ENCODE measurements at regions not wholly inside any gene's neighbourhood (a gene's known extent, or its start where the extent isn't known, plus 50 kb on each side); places are given as distances from the start of the nearest gene placed in this dataset.

GRCh38 chr16:86041215-86041614 lies 142.3 kb downstream of the IRF8 start:
- no peak overlapping the region for H3K4me3 ChIP-seq (ENCODE audit: low read depth, low read length)
- DNase-seq (ENCODE audit: low read depth) = no peak
- no peak for TF ChIP-seq CTCF (IDR thresholded peaks at IDR 0.05; ENCODE audit: control insufficient read depth, extremely low read depth, insufficient read depth)

- H3K4me3 ChIP-seq (ENCODE audit: low read depth, low read length) = no peak overlapping the region
- no peak for TF ChIP-seq CTCF (IDR thresholded peaks at IDR 0.05; ENCODE audit: control insufficient read depth, extremely low read depth, insufficient read depth)
- DNase-seq (ENCODE audit: low read depth) = no peak
Measured at GRCh38 chr16:86041807-86042206, 142.8 kb downstream of the IRF8 start.

GRCh38 chr16:86042393-86042792 lies 143.4 kb downstream of the IRF8 start:
- TF ChIP-seq CTCF (IDR thresholded peaks at IDR 0.05; ENCODE audit: control insufficient read depth, extremely low read depth, insufficient read depth) = no peak
- no peak overlapping the region for H3K4me3 ChIP-seq (ENCODE audit: low read depth, low read length)
- no peak for DNase-seq (ENCODE audit: low read depth)

GRCh38 chr16:86042996-86043725 lies 144.2 kb downstream of the IRF8 start:
- no peak for DNase-seq (ENCODE audit: low read depth)
- H3K4me3 ChIP-seq (ENCODE audit: low read depth, low read length) = no peak overlapping the region
- no peak for TF ChIP-seq CTCF (IDR thresholded peaks at IDR 0.05; ENCODE audit: control insufficient read depth, extremely low read depth, insufficient read depth)

- no peak overlapping the region for H3K4me3 ChIP-seq (ENCODE audit: low read depth, low read length)
- peak; percentile 4 for DNase-seq (ENCODE audit: low read depth)
- peak; percentile 57 for TF ChIP-seq CTCF (IDR thresholded peaks at IDR 0.05; ENCODE audit: control insufficient read depth, extremely low read depth, insufficient read depth)
Measured at GRCh38 chr16:86044241-86044671, 145.3 kb downstream of the IRF8 start.

- no peak overlapping the region for H3K4me3 ChIP-seq (ENCODE audit: low read depth, low read length)
- TF ChIP-seq CTCF (IDR thresholded peaks at IDR 0.05; ENCODE audit: control insufficient read depth, extremely low read depth, insufficient read depth) = no peak
- no peak for DNase-seq (ENCODE audit: low read depth)
Measured at GRCh38 chr16:86044881-86045590, 146.1 kb downstream of the IRF8 start.
